K562 (cell line): ENCODE measurements at regions not wholly inside any gene's neighbourhood (a gene's known extent, or its start where the extent isn't known, plus 50 kb on each side); places are given as distances from the start of the nearest gene placed in this dataset.

Experiments used
- DDX20 ChIP-seq: fragments of 450-650 bp; IDR thresholded peaks from 2 replicates; pipeline ENCODE4 v1.6.1; 2016; ENCODE audit warnings: missing genetic modification characterization, low read depth, mild to moderate bottlenecking, missing compliant biosample characterization, moderate library complexity
- POLR2AphosphoS5 ChIP-seq: IDR thresholded peaks from 2 replicates; pipeline ENCODE4 v1.6.1; 2011; ENCODE audit warnings: mild to moderate bottlenecking, low read depth, low read length, moderate library complexity; ENCODE audit not compliant: control insufficient read depth, insufficient read depth
- U2AF1 ChIP-seq: fragments of 200-400 bp; formaldehyde crosslinking; optimal IDR thresholded peaks from 2 replicates; pipeline ENCODE3; 2017; ENCODE audit warnings: mild to moderate bottlenecking, low read depth, low read length, moderate library complexity
- TF ChIP-seq, protein P1 (sequence below), 2 experiments: IDR thresholded peaks; 2 replicates each; pipeline ENCODE4 v1.6.1; 2011; ENCODE audit warnings: borderline replicate concordance in 1 of 2, control low read depth in 1 of 2, low read depth in 1 of 2, low read length in 1 of 2, mild to moderate bottlenecking in 1 of 2, mixed read lengths in 1 of 2, moderate library complexity in 1 of 2; ENCODE audit not compliant: insufficient read depth in 1 of 2, insufficient read length in 1 of 2, poor library complexity in 1 of 2, severe bottlenecking in 1 of 2; ENCODE audit errors: extremely low read depth in 1 of 2
- TF ChIP-seq, protein P2 (sequence below): fragments of 250-450 bp; sonication (Bioruptor Pico); IDR thresholded peaks from 2 replicates; pipeline ENCODE4 v1.4.0; 2020
- TF ChIP-seq, protein P3 (sequence below): fragments of 450-650 bp; IDR thresholded peaks from 2 replicates; pipeline ENCODE4 v1.6.1; 2018; ENCODE audit warnings: mild to moderate bottlenecking, low read depth; ENCODE audit not compliant: partially characterized antibody

DNA sequence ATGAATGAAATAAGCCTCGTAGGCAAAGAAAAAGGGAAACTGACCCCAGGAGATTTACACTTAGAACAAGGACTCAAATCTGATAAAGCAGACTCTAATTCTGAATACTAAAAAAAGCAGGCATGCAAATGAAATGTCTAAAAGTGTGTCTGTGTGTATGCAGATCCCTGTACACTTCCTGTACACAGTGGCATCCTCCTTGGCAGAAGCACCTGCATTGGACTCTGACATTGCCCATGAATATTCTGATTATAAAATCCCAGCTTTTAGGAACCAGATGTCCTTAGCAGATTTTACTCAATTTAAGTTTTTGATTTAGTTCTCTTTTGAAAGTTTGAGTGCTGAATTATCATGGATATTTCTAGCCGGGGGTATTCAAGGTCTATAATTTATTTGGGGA lies 306.0 kb upstream of the CDH8 start (continued):
- no peak for TF ChIP-seq POLR2AphosphoS5
- TF ChIP-seq U2AF1, result no peak
- TF ChIP-seq, protein P1, sequence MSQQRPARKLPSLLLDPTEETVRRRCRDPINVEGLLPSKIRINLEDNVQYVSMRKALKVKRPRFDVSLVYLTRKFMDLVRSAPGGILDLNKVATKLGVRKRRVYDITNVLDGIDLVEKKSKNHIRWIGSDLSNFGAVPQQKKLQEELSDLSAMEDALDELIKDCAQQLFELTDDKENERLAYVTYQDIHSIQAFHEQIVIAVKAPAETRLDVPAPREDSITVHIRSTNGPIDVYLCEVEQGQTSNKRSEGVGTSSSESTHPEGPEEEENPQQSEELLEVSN (IDR thresholded peaks at IDR 0.05; ENCODE audit: borderline replicate concordance in 1 of 2, extremely low read depth in 1 of 2, insufficient read depth in 1 of 2, insufficient read length in 1 of 2, low read depth in 1 of 2, low read length in 1 of 2, poor library complexity in 1 of 2, severe bottlenecking in 1 of 2), result no peak
- TF ChIP-seq, protein P2, sequence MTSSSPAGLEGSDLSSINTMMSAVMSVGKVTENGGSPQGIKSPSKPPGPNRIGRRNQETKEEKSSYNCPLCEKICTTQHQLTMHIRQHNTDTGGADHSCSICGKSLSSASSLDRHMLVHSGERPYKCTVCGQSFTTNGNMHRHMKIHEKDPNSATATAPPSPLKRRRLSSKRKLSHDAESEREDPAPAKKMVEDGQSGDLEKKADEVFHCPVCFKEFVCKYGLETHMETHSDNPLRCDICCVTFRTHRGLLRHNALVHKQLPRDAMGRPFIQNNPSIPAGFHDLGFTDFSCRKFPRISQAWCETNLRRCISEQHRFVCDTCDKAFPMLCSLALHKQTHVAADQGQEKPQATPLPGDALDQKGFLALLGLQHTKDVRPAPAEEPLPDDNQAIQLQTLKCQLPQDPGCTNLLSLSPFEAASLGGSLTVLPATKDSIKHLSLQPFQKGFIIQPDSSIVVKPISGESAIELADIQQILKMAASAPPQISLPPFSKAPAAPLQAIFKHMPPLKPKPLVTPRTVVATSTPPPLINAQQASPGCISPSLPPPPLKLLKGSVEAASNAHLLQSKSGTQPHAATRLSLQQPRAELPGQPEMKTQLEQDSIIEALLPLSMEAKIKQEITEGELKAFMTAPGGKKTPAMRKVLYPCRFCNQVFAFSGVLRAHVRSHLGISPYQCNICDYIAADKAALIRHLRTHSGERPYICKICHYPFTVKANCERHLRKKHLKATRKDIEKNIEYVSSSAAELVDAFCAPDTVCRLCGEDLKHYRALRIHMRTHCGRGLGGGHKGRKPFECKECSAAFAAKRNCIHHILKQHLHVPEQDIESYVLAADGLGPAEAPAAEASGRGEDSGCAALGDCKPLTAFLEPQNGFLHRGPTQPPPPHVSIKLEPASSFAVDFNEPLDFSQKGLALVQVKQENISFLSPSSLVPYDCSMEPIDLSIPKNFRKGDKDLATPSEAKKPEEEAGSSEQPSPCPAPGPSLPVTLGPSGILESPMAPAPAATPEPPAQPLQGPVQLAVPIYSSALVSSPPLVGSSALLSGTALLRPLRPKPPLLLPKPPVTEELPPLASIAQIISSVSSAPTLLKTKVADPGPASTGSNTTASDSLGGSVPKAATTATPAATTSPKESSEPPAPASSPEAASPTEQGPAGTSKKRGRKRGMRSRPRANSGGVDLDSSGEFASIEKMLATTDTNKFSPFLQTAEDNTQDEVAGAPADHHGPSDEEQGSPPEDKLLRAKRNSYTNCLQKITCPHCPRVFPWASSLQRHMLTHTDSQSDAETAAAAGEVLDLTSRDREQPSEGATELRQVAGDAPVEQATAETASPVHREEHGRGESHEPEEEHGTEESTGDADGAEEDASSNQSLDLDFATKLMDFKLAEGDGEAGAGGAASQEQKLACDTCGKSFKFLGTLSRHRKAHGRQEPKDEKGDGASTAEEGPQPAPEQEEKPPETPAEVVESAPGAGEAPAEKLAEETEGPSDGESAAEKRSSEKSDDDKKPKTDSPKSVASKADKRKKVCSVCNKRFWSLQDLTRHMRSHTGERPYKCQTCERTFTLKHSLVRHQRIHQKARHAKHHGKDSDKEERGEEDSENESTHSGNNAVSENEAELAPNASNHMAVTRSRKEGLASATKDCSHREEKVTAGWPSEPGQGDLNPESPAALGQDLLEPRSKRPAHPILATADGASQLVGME (CRISPR knock-in tag), result no peak
- TF ChIP-seq, protein P3, sequence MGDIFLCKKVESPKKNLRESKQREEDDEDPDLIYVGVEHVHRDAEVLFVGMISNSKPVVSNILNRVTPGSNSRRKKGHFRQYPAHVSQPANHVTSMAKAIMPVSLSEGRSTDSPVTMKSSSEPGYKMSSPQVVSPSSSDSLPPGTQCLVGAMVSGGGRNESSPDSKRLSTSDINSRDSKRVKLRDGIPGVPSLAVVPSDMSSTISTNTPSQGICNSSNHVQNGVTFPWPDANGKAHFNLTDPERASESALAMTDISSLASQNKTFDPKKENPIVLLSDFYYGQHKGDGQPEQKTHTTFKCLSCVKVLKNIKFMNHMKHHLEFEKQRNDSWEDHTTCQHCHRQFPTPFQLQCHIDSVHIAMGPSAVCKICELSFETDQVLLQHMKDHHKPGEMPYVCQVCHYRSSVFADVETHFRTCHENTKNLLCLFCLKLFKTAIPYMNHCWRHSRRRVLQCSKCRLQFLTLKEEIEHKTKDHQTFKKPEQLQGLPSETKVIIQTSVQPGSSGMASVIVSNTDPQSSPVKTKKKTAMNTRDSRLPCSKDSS, result no peak
- no peak for TF ChIP-seq DDX20 (tag)
